Brain microvascular endothelial cell (primary cell): ENCODE measurements at regions not wholly inside any gene's neighbourhood (a gene's known extent, or its start where the extent isn't known, plus 50 kb on each side); places are given as distances from the start of the nearest gene placed in this dataset.

Experiments
- DNase-seq: peaks from one replicate; pipeline ENCODE4 v3.0.0-alpha.2; 2020
- H3K27ac ChIP-seq: fragments of 250-450 bp; sonication (Bioruptor Pico); 2 replicates; pipeline ENCODE4 v1.5.1; 2020; ENCODE audit warnings: mild to moderate bottlenecking, moderate library complexity
- H3K27me3 ChIP-seq: fragments of 250-450 bp; sonication (Bioruptor Pico); replicated peaks from 2 replicates; pipeline ENCODE4 v1.5.1; 2020; ENCODE audit warnings: mild to moderate bottlenecking
- H3K36me3 ChIP-seq: fragments of 250-450 bp; sonication (Bioruptor Pico); replicated peaks from 2 replicates; pipeline ENCODE4 v1.5.1; 2020; ENCODE audit warnings: mild to moderate bottlenecking
- H3K4me3 ChIP-seq: 2 replicates; pipeline ENCODE4 v1.5.1; 2011; ENCODE audit warnings: low read depth, mild to moderate bottlenecking, control low read depth, low read length, moderate library complexity
- CTCF ChIP-seq: IDR thresholded peaks from 2 replicates; pipeline ENCODE4 v1.5.1; 2011; ENCODE audit warnings: low read depth, mild to moderate bottlenecking, moderate library complexity, low read length, control low read depth, inconsistent platforms; ENCODE audit errors: missing control alignments
- in situ Hi-C: cut with HindIII; loops from 2 replicates; pipeline ENCODE4 v1.10.0; 2017; ENCODE audit warnings: low sequenced_read_pairs, low pct_ligation_motif_present

GRCh38 chr2:126506786-126507185 lies 149.2 kb upstream of the GYPC start:
- H3K4me3 ChIP-seq = no peak overlapping the region
- no peaks in the 10 kb centered on the region for H3K27me3 ChIP-seq
- H3K36me3 ChIP-seq = no peaks in the 10 kb centered on the region
- no peak overlapping the region for H3K27ac ChIP-seq
- no peak for DNase-seq
- TF ChIP-seq CTCF = no peak
- in situ Hi-C loops = no loop called here

DNA sequence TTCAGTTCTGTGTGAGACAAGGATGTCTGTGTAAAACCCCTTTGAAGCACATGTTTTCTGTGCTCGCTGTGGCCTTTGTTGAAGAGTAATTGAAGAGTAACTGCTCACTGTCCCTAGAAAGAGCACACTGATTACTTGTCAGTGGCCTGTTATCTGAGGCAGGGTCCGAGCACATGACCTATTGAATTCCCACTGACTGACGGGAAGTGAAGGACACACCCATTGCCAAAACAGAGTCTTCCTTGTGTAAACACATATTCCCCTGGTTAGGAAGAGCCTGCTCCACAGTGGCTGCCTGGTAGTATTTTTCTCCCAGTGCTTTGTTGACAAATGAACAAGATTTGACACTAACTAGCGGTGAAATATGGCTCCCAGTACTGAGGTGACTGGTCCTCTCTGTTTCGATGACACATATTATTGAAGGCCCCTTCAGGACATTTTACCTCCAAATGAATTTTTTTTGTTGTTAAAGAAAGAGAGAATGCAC lies 148.5 kb upstream of the GYPC start:
- Histone ChIP-seq H3K36me3 (no peaks in the 10 kb centered on the region), H3K4me3 (no peak overlapping the region), H3K27ac (no peak overlapping the region), H3K27me3 (no peaks in the 10 kb centered on the region)
- no peak for DNase-seq
- TF ChIP-seq CTCF = no peak
- in situ Hi-C loops = no loop called here

GRCh38 chr2:126510356-126510755 lies 145.6 kb upstream of the GYPC start:
- no peak for DNase-seq
- H3K27ac ChIP-seq = no peak overlapping the region
- in situ Hi-C loops = no loop called here
- H3K4me3 ChIP-seq = no peak overlapping the region
- TF ChIP-seq CTCF = no peak
- H3K27me3 ChIP-seq = no peaks in the 10 kb centered on the region
- H3K36me3 ChIP-seq = no peaks in the 10 kb centered on the region

GRCh38 chr2:126510960-126511359 lies 145.0 kb upstream of the GYPC start:
- no peak for TF ChIP-seq CTCF
- in situ Hi-C loops = no loop called here

GRCh38 chr2:126512026-126512425 lies 143.9 kb upstream of the GYPC start:
- no peaks in the 10 kb centered on the region for H3K36me3 ChIP-seq
- DNase-seq = no peak
- in situ Hi-C loops = no loop called here

More at GRCh38 chr2:126510960-126511359, 145.0 kb upstream of the GYPC start:
- H3K27ac ChIP-seq = no peak overlapping the region
- no peaks in the 10 kb centered on the region for H3K36me3 ChIP-seq
- no peak for DNase-seq
- H3K27me3 ChIP-seq = no peaks in the 10 kb centered on the region
- no peak overlapping the region for H3K4me3 ChIP-seq

More at GRCh38 chr2:126512026-126512425, 143.9 kb upstream of the GYPC start:
- no peak for TF ChIP-seq CTCF
- H3K4me3 ChIP-seq = no peak overlapping the region
- no peak overlapping the region for H3K27ac ChIP-seq
- H3K27me3 ChIP-seq = no peaks in the 10 kb centered on the region
